ENCODE measurements at regions not wholly inside any gene's neighbourhood (a gene's known extent, or its start where the extent isn't known, plus 50 kb on each side); places are given as distances from the start of the nearest gene placed in this dataset.

- TF ChIP-seq POLR2AphosphoS5 (IDR thresholded peaks at IDR 0.05; ENCODE audit: borderline replicate concordance, low read depth, low read length) (no peak), FOXP2 (optimal IDR thresholded peaks at IDR 0.05; ENCODE audit: control extremely low read depth, extremely low read length, insufficient read depth) (no peak)
Observed at GRCh38 chr10:21010615-21011014, 113.5 kb upstream of the NEBL start.

All from SK-N-MC (cell line).